ENCODE measurements at regions not wholly inside any gene's neighbourhood (a gene's known extent, or its start where the extent isn't known, plus 50 kb on each side); places are given as distances from the start of the nearest gene placed in this dataset.

DNA sequence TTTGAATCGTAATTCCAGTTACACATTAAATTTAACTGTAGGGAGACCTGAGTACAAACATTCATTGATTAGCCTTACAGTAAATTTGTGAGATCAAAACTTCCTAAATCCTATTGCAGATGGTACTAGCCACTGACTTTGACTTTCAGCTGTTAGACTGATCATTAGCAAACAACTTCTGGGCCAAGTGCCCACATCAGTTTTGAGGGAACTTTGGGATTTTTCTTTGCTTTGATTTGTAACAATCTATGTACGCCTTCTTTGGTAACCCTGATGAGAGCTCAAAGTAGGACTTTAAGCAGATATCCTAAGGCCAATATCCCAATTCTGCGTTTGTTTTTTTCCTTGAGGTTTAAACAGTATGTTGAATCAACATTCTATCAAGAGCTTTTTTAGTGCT is 131.5 kb downstream of the DLEU7 start:
- no peak for TF ChIP-seq ZFX (IDR thresholded peaks at IDR 0.05; ENCODE audit: borderline replicate concordance)
- no peak for TF ChIP-seq CTCF (IDR thresholded peaks at IDR 0.05)
- H3K27ac ChIP-seq, result no peak overlapping the region

GRCh38 chr13:50712456-50712855 is 131.0 kb downstream of the DLEU7 start:
- TF ChIP-seq CTCF (IDR thresholded peaks at IDR 0.05), result no peak
- no peak for TF ChIP-seq ZFX (IDR thresholded peaks at IDR 0.05; ENCODE audit: borderline replicate concordance)
- H3K27ac ChIP-seq, result no peak overlapping the region

DNA sequence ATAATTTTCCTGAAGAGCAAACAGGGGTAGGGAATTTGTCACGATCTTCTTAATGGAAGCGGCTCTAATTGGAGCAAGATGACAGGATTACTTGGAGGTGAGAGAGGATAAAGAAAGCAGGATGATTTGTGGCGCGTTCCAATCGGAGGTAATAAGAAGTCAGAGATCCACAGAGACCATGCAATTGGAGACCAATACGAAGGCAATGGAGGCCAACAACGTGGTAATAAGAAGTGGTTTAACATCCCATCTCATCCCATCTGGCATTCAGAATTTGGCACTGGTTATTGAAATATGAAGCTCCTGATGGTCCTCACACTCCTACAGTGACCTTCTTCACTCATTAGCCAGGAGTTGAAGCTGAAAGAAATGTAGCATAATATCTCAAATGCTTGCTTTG is 130.6 kb downstream of the DLEU7 start:
- H3K27ac ChIP-seq, result no peak overlapping the region
- TF ChIP-seq CTCF (IDR thresholded peaks at IDR 0.05) (no peak), ZFX (IDR thresholded peaks at IDR 0.05; ENCODE audit: borderline replicate concordance) (no peak)

GRCh38 chr13:50713523-50714248 is 129.8 kb downstream of the DLEU7 start:
- TF ChIP-seq CTCF (IDR thresholded peaks at IDR 0.05) (no peak), ZFX (IDR thresholded peaks at IDR 0.05; ENCODE audit: borderline replicate concordance) (no peak)
- H3K27ac ChIP-seq, result no peak overlapping the region

- no peak overlapping the region for H3K27ac ChIP-seq
- TF ChIP-seq CTCF (IDR thresholded peaks at IDR 0.05) (no peak), ZFX (IDR thresholded peaks at IDR 0.05; ENCODE audit: borderline replicate concordance) (no peak)
Observed at GRCh38 chr13:50714891-50715290, 128.6 kb downstream of the DLEU7 start.

DNA sequence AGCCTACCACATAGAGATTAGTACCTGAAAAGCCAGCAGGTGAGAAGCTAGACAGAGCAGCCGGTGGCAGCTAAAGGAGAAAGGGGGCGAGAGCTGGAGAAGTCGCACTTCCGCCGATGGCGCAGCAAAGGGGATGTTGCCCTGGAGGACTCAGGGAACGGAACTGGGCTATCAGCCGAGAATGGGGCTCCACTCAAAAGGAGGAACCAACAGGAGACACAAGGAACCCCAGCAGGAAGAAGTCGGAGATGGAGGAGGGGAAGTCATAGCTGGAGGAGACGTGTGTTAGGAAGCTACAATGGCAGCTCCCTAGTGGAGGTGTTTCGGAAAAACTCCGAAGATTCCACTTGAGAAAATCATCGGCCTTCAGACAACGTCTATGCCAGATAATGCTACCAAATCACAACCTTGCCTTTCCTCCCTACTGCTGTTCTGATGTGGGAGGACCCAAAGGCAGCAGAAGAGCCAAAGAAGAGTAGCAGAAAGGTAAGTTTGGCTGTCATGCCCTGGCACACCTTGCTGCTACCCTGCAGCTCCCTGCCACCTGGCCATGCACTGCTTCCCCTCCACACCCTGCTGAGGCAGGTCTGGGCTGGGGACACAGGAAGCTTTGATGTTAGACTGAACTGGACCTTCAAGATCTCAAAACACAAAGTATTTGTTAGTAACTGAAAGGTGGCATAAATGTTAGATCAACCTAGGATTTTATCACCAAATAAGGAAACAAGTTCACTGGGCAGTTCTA is 127.9 kb downstream of the DLEU7 start:
- TF ChIP-seq CTCF (IDR thresholded peaks at IDR 0.05), result no peak
- no peak for TF ChIP-seq ZFX (IDR thresholded peaks at IDR 0.05; ENCODE audit: borderline replicate concordance)
- H3K27ac ChIP-seq, result no peak overlapping the region
